A673 (cell line): ENCODE measurements at regions not wholly inside any gene's neighbourhood (a gene's known extent, or its start where the extent isn't known, plus 50 kb on each side); places are given as distances from the start of the nearest gene placed in this dataset.

Experiments used
- BruUV-seq: library from RNA; stranded (reverse); fragments of 400-500 nt; replicated peaks from 2 replicates; lab custom pipeline; 2021; lab: Mats Ljungman, UMichigan
- CTCF ChIA-PET: fragments of 300-600 bp; sonication (Branson Sonifier 250); formaldehyde crosslinking; loops from one replicate; lab custom pipeline; 2022; ENCODE audit warnings: antibody characterized with exemption; lab: Charles Lee
- POLR2A ChIA-PET: fragments of 300-600 bp; sonication (Branson Sonifier 250); formaldehyde crosslinking; loops from one replicate; lab custom pipeline; 2022; ENCODE audit warnings: antibody characterized with exemption; ENCODE audit not compliant: low non-redundant PET; lab: Charles Lee
- DNase-seq: peaks from one replicate; pipeline ENCODE4 v3.0.0-alpha.2; 2015; ENCODE audit warnings: low spot score
- H3K27ac ChIP-seq: fragments of 200-600 bp; sonication (generic); 2 replicates; pipeline ENCODE4 v1.5.1; 2016; ENCODE audit warnings: mixed run types, low read depth, mild to moderate bottlenecking, mixed read lengths, antibody characterized with exemption, low read length; ENCODE audit not compliant: poor library complexity, severe bottlenecking
- H3K27me3 ChIP-seq: fragments of 200-600 bp; sonication (generic); replicated peaks from 2 replicates; pipeline ENCODE4 v1.6.1; 2017; ENCODE audit warnings: mixed run types, low read depth, mild to moderate bottlenecking, mixed read lengths, antibody characterized with exemption, low read length; ENCODE audit not compliant: insufficient read depth, poor library complexity
- H3K36me3 ChIP-seq: fragments of 200-600 bp; sonication (generic); 2 replicates; pipeline ENCODE4 v1.6.1; 2016; ENCODE audit warnings: mixed run types, mild to moderate bottlenecking, mixed read lengths, antibody characterized with exemption, low read length; ENCODE audit not compliant: insufficient read depth, poor library complexity, severe bottlenecking
- H3K4me1 ChIP-seq: fragments of 200-600 bp; sonication (generic); 2 replicates; pipeline ENCODE4 v1.6.1; 2017; ENCODE audit warnings: mixed run types, mild to moderate bottlenecking, mixed read lengths, antibody characterized with exemption, low read length; ENCODE audit not compliant: insufficient read depth, poor library complexity, severe bottlenecking
- H3K4me3 ChIP-seq: fragments of 200-600 bp; sonication (generic); 2 replicates; pipeline ENCODE4 v1.5.1; 2016; ENCODE audit warnings: low read depth, mixed run types, mild to moderate bottlenecking, mixed read lengths, low read length; ENCODE audit not compliant: poor library complexity, severe bottlenecking
- H3K9me3 ChIP-seq: fragments of 200-600 bp; sonication (generic); 2 replicates; pipeline ENCODE4 v1.6.1; 2016; ENCODE audit warnings: mixed run types, low read depth, mild to moderate bottlenecking, mixed read lengths, antibody characterized with exemption, low read length; ENCODE audit not compliant: poor library complexity, severe bottlenecking
- EZH2 ChIP-seq: fragments of 200-600 bp; sonication (generic); IDR thresholded peaks from 2 replicates; pipeline ENCODE4 v1.6.1; 2017; ENCODE audit warnings: borderline replicate concordance, low read depth, mild to moderate bottlenecking, mixed read lengths, antibody characterized with exemption, low read length; ENCODE audit not compliant: poor library complexity, severe bottlenecking
- intact Hi-C: fragments of 100-400 bp; cut with micrococcal nuclease; formaldehyde crosslinking; loops from one replicate; pipeline ENCODE4 v1.10.0; 2022; ENCODE audit not compliant: unreplicated experiment
- TF ChIP-seq, protein P1 (sequence below): fragments of 300-800, 200-600 bp; sonication (generic); conservative IDR thresholded peaks from 2 replicates; pipeline ENCODE4 v1.5.1; 2017; ENCODE audit warnings: low read depth, mild to moderate bottlenecking, antibody characterized with exemption, low read length, moderate library complexity, mixed read lengths

DNA sequence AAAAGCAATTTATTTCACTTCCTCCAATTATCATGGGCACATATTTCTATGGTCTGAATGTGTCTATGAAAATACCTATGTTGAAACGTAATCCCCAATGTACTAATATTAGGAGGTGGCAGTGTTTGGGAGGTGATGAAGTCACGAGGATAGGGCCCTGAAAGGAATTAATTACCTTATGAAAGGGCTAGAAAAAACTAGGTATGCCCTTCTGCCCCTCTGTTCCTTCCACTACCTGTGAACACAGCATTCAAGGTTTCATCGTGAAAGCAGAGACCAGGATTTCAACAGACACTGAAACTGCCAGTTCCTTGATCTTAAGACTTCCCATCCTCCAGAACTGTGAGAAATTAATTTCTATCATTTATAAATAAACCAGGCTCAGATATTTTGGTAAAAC is 1037.1 kb upstream of the C9orf72 start:
- Histone ChIP-seq H3K36me3 (no peaks in the 10 kb centered on the region), H3K9me3 (no peaks in the 10 kb centered on the region), H3K4me1 (no peaks in the 10 kb centered on the region), H3K27ac (no peak overlapping the region), H3K4me3 (no peak overlapping the region), H3K27me3 (no peaks in the 10 kb centered on the region)
- POLR2A ChIA-PET: no interaction called here
- intact Hi-C loops: no loop called here
- DNase-seq: no peak
- no TSS peak for BruUV-seq
- CTCF ChIA-PET: no interaction called here
- TF ChIP-seq, protein P1, sequence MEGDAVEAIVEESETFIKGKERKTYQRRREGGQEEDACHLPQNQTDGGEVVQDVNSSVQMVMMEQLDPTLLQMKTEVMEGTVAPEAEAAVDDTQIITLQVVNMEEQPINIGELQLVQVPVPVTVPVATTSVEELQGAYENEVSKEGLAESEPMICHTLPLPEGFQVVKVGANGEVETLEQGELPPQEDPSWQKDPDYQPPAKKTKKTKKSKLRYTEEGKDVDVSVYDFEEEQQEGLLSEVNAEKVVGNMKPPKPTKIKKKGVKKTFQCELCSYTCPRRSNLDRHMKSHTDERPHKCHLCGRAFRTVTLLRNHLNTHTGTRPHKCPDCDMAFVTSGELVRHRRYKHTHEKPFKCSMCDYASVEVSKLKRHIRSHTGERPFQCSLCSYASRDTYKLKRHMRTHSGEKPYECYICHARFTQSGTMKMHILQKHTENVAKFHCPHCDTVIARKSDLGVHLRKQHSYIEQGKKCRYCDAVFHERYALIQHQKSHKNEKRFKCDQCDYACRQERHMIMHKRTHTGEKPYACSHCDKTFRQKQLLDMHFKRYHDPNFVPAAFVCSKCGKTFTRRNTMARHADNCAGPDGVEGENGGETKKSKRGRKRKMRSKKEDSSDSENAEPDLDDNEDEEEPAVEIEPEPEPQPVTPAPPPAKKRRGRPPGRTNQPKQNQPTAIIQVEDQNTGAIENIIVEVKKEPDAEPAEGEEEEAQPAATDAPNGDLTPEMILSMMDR: no peak
- no peak for TF ChIP-seq EZH2

DNA sequence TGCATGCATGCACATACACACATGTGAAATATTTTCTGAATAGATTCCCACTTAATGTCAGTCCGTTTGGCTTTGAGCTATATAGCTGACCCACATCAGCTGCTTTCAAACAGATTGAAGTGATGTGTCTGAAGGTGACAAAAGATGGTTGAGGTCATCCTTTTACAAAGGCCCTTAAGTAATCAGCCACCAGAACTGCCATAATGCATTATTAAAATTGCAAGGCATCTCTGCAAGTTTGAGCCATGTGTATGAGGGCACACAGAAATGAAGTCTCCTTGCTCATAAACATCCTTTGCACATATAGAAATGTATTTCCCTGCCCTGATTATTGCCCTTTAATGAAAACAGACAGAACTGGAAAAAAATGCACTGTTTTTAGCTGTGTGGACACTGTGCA is 1043.0 kb upstream of the C9orf72 start:
- Histone ChIP-seq H3K27ac (no peak overlapping the region), H3K27me3 (no peaks in the 10 kb centered on the region), H3K36me3 (no peaks in the 10 kb centered on the region), H3K4me1 (no peaks in the 10 kb centered on the region), H3K4me3 (no peak overlapping the region), H3K9me3 (no peaks in the 10 kb centered on the region)
- BruUV-seq: no TSS peak
- CTCF ChIA-PET: no interaction called here
- POLR2A ChIA-PET: no interaction called here
- DNase-seq: no peak
- intact Hi-C loops: no loop called here
- no peak for TF ChIP-seq EZH2
- TF ChIP-seq, protein P1: no peak

DNA sequence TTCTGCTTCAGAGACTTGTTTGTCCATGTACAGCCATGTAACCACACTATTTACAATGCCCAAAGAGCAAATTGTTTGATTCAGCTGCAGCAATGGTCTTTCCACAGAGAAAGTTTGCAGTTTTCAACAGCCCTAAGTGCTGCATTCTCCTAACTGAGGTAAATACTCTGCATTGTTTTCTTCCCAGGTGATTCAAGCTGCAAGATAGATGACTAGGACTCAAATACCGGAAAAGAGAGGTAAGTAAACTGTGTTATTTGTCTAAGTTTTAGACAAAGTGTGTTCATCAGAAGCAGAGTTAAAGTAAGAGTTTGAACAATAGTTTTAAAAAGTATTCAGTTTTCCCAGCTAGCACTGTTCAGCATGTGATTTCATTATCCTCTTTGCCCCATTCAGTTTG is 1046.7 kb upstream of the C9orf72 start:
- ChIA-PET POLR2A (no interaction called here), CTCF (no interaction called here)
- DNase-seq: no peak
- no peaks in the 10 kb centered on the region for H3K36me3 ChIP-seq
- H3K27me3 ChIP-seq: no peaks in the 10 kb centered on the region
- no TSS peak for BruUV-seq
- intact Hi-C loops: no loop called here
- peaks cover 4% of the 10 kb centered on the region for H3K9me3 ChIP-seq
- no peaks in the 10 kb centered on the region for H3K4me1 ChIP-seq
- no peak overlapping the region for H3K4me3 ChIP-seq
- no peak for TF ChIP-seq EZH2
- H3K27ac ChIP-seq: no peak overlapping the region

DNA sequence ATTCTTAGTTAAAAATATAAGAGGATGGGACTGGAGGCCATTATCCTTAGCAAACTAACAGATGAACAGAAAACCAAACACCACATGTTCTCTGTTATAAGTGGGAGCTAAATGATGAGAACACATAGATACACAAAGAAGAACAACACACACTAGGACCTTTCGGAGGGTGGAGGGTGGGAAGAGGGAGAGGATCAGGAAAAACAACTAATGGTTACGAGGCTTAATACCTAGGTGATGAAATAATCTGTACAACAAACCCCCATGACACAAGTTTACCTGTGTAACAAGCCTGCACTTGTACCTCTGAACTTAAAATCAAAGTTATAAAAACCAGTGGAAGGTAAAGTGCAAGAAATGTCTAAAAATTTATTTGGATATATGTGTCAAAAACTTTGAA is 1047.4 kb upstream of the C9orf72 start:
- Histone ChIP-seq H3K27ac (no peak overlapping the region), H3K4me1 (no peaks in the 10 kb centered on the region), H3K36me3 (no peaks in the 10 kb centered on the region), H3K4me3 (no peak overlapping the region), H3K27me3 (no peaks in the 10 kb centered on the region), H3K9me3 (peaks cover 4% of the 10 kb centered on the region)
- DNase-seq: no peak
- POLR2A ChIA-PET: no interaction called here
- TF ChIP-seq, protein P1: no peak
- no peak for TF ChIP-seq EZH2
- CTCF ChIA-PET: no interaction called here
- intact Hi-C loops: no loop called here
- no TSS peak for BruUV-seq
